D341Med (cell line): ENCODE measurements at regions not wholly inside any gene's neighbourhood (a gene's known extent, or its start where the extent isn't known, plus 50 kb on each side); places are given as distances from the start of the nearest gene placed in this dataset.

Source experiments
- DNase-seq: peaks from one replicate; pipeline ENCODE4 v3.0.0; 2012; ENCODE audit warnings: low spot score

- DNase-seq, result no peak
These were observed 143.2 kb upstream of the ZNF507 start for GRCh38 chr19:32202244-32202643.

- no peak for DNase-seq
These were observed 142.2 kb upstream of the ZNF507 start for GRCh38 chr19:32203161-32203560.

- no peak for DNase-seq
These were observed 139.3 kb upstream of the ZNF507 start for GRCh38 chr19:32206065-32206464.

GRCh38 chr19:32208060-32208459, 137.3 kb upstream of the ZNF507 start:
- DNase-seq, result no peak

- DNase-seq, result no peak
These were observed 126.0 kb upstream of the ZNF507 start for GRCh38 chr19:32219392-32219791.

- DNase-seq, result no peak
These were observed 125.4 kb upstream of the ZNF507 start for GRCh38 chr19:32219881-32220472.

- no peak for DNase-seq
These were observed 124.5 kb upstream of the ZNF507 start for GRCh38 chr19:32220951-32221350.

- no peak for DNase-seq
These were observed 122.9 kb upstream of the ZNF507 start for GRCh38 chr19:32222556-32222955.

GRCh38 chr19:32223106-32223505, 122.3 kb upstream of the ZNF507 start:
- no peak for DNase-seq

- DNase-seq, result no peak
These were observed 121.6 kb upstream of the ZNF507 start for GRCh38 chr19:32223595-32224370.

- DNase-seq, result peak; percentile 92
These were observed 120.8 kb upstream of the ZNF507 start for GRCh38 chr19:32224371-32225244.

- DNase-seq, result no peak
These were observed 117.7 kb upstream of the ZNF507 start for GRCh38 chr19:32227561-32228165.

GRCh38 chr19:32230441-32230840, 115.0 kb upstream of the ZNF507 start:
- no peak for DNase-seq

- no peak for DNase-seq
These were observed 114.4 kb upstream of the ZNF507 start for GRCh38 chr19:32231020-32231419.

- no peak for DNase-seq
These were observed 113.7 kb upstream of the ZNF507 start for GRCh38 chr19:32231691-32232090.

GRCh38 chr19:32232449-32232848, 113.0 kb upstream of the ZNF507 start:
- DNase-seq, result no peak

GRCh38 chr19:32233091-32233490, 112.3 kb upstream of the ZNF507 start:
- DNase-seq, result no peak

GRCh38 chr19:32233885-32234284, 111.5 kb upstream of the ZNF507 start:
- no peak for DNase-seq

GRCh38 chr19:32234663-32235217, 110.7 kb upstream of the ZNF507 start:
- DNase-seq, result no peak

- DNase-seq, result no peak
These were observed 107.3 kb upstream of the ZNF507 start for GRCh38 chr19:32238076-32238475.

- no peak for DNase-seq
These were observed 105.1 kb upstream of the ZNF507 start for GRCh38 chr19:32240316-32240715.

GRCh38 chr19:32241306-32241705, 104.1 kb upstream of the ZNF507 start:
- no peak for DNase-seq
